ENCODE measurements at regions not wholly inside any gene's neighbourhood (a gene's known extent, or its start where the extent isn't known, plus 50 kb on each side); places are given as distances from the start of the nearest gene placed in this dataset.

DNA sequence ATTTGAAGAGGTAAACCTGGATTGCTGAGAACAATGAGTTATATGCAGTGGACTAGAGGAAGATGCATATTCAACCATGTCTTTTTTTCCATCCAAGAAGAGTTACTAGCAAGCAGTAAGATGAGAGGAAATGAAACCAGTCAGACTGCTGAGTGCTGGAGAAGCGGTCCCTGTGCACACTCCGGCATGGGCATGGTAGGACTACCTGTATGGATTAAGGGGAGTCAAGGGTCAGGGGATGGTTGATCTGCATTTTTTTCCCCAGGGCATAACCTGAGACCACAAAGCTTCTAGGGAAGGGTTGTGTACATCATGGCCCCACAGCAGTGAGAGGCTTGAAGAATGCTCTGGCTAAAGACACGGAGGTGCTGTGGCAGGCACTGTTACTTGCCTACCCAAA lies 76.6 kb upstream of the ZNF169 start:
- TF ChIP-seq, protein P1, sequence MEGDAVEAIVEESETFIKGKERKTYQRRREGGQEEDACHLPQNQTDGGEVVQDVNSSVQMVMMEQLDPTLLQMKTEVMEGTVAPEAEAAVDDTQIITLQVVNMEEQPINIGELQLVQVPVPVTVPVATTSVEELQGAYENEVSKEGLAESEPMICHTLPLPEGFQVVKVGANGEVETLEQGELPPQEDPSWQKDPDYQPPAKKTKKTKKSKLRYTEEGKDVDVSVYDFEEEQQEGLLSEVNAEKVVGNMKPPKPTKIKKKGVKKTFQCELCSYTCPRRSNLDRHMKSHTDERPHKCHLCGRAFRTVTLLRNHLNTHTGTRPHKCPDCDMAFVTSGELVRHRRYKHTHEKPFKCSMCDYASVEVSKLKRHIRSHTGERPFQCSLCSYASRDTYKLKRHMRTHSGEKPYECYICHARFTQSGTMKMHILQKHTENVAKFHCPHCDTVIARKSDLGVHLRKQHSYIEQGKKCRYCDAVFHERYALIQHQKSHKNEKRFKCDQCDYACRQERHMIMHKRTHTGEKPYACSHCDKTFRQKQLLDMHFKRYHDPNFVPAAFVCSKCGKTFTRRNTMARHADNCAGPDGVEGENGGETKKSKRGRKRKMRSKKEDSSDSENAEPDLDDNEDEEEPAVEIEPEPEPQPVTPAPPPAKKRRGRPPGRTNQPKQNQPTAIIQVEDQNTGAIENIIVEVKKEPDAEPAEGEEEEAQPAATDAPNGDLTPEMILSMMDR (IDR thresholded peaks at IDR 0.05) = no peak
- no peak for TF ChIP-seq POLR2A (IDR thresholded peaks at IDR 0.05)
